ENCODE measurements at regions not wholly inside any gene's neighbourhood (a gene's known extent, or its start where the extent isn't known, plus 50 kb on each side); places are given as distances from the start of the nearest gene placed in this dataset.
"Not testable (repeated sequence)": the region's sequence is repeated elsewhere in the genome, so short reads cannot be mapped to it uniquely, and the experiment has no call there.

DNA sequence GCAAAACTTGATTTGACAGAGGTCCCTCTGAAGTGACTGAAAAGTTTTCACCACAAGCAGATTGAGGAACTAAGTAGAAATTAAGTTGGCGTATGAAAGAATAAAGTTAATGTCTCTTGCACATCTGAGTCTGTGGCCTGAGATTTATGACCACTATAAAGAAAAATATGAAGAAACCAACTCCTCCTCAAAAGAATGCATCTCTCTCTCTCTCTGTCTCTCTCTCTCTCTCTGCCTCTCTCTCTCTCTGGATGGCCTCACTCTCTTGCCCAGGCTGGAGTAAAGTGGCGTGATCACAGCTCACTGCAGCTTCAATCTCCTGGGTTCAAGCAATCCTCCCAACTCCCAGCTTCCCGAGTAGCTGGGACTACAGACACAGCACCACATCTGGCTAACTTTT is 55.2 kb downstream of the RPL22L1 start:
- DNase-seq: no peak

DNA sequence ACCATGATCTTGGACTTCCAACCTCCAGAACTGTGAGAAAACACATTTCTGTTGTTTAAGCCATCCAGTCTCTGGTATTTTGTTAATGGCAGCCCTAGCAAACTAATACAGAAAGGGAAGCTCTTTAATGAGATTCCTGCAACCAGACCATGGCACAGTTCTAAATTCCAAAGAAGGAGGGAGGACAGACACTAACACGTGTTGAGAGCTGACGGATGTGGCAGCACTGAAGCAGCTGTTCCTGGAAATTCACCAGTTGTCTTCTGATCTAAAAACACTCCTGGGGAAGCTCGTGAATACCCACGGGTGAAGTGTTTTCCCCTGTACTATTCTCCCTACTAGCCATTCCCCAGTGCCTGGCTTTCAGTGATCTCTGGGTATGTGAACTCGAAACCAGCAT is 56.7 kb downstream of the RPL22L1 start:
- DNase-seq: no peak

DNA sequence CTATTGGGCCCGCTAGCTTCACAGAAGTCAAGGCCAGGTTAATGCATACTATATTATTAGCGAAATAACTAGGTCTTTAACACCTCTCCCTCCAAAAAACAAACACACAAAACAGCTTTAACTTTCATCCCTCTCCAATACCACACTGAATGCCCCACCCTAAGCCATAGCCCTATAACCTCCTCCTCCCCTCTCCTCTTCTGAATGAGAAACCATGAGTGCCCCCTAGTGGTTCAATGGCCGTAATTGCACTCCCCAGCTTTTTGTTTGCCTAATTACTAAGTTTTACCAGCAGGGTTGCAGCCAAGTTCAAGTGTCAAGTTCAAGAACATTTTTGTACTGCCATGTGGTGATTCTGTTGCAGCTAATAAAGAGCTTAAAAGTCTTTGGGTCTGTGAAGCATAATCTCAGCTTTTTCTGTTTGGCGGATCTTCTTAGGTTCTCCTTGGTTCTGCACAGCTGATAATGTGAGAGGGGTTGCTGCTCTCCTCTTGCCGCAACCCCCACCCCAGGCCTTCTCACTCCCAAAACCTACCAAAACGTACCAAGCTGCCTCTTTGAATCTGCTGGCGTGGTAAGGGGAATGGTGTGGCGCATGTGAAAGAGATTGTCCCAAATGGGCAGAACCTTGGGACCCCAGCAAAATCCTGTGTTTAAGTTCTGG is 57.9 kb downstream of the RPL22L1 start:
- DNase-seq: peak; percentile 57 to 94

DNA sequence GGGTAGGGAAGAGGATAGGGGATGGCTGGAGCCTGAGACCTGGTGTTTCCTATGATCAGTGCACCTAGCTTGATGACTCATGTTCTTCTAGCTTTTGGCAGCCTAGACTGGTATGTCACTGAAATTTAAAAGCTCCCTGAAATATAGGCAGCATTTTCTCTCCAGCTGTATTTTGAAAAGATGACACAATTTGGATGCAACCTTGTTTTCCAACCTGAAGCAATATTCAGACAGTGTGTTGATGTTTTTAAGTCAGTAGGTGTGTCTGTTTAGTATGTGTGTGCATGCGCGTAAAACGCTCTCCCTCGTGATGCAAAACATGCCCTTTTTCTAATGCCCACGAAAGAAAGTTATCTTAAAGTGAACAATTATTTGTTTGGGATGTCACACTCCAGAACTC is 58.5 kb downstream of the RPL22L1 start:
- DNase-seq: no peak

DNA sequence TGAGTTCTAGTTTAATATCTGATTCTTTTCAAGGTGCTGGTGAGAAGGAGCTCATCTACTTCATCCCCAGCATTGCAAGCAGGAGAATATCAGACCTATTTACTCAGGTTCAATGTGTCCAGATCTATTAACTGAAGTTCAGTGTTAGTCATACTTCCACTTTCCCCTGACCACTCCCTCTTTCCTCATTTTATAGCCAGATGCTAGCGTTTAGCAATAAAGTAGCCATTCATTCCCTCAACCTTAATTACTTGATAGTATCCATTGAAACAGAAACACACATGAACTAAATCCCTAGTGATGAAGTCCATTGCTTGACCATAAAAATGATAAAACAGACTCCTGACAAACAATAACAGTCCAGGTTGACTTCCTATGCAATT is 60.0 kb downstream of the RPL22L1 start:
- no peak for DNase-seq

DNA sequence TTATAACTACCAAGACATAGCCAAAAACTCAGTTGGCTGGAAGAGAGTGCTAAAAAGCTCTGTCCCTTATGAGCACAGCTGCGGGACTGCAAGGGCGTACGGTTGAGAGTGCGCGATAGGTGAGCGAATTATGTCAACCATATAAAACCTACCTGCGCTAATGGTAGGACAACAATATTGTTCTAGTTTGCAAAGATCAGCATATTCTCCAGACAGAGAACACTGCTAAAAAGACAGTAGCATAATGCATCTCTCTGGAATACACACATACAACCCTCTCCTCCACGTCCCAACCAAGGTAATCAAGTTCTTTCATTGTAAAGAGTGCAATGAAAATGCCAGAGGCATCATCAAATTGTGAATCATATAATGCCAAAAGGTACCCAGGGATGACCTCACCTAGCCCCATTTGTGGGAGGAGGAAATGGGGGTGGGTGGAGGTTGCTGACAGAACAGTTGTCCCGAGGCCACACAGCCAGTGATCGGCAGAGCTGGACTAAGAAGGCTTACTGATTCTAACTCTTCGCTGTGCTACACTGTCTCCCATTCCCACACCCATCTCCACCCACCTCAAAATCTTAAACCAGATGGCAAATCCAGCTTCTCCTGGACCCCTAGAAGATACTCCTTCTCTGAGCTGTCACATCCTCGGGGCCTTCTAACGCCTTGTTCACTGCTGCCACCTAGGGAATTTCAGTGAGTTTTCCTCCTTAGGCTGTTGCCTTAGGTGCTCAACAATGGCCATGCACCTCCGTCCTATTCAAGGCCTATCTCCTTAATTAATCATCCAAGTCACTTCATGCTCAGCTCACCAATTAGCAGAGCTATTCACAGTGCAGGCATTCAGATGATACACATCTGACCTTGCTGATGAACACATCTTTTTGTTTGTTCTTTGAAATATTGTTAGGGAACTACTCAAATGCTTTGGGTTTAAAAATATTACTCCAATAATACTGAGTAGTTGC is 60.7 kb downstream of the RPL22L1 start:
- peak in 1 of 2 donors; percentile 4 for DNase-seq

DNA sequence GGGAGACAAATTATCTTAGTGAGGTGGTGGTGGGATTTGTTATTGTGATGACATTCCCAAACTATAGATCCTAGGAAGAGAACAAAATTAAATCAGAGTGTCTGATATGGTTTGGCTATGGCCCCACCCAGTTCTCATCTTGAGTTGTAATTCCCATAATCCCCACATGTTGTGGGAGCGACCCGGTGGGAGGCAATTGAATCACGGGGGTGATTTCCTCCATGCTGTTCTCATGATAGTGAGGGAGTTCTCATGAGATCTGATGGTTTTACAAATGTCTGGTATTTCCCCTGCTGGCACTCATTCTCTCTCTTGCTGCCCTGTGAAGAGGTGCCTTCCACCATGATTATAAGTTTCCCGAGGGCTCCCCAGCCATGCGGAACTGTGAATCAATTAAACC is 62.0 kb downstream of the RPL22L1 start:
- DNase-seq: no peak

DNA sequence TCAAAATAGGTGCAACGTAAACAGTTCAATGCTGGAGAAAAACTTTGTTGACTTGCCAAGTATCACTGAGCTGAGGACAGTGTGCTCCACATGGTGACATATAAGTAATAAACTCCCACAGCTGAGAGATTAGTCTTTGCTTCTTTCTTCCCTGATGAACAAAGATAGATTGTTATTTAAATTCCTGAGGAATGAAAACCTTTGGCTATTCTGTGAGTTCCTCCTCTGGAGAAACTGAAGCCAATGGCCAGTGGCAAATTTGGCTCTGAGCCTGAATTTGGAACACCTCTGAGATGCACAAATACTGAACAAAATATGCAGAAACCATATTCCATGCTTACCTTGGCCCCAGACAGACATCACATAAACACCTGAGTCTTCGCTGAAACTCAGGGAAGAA is 63.3 kb downstream of the RPL22L1 start:
- DNase-seq: no peak

DNA sequence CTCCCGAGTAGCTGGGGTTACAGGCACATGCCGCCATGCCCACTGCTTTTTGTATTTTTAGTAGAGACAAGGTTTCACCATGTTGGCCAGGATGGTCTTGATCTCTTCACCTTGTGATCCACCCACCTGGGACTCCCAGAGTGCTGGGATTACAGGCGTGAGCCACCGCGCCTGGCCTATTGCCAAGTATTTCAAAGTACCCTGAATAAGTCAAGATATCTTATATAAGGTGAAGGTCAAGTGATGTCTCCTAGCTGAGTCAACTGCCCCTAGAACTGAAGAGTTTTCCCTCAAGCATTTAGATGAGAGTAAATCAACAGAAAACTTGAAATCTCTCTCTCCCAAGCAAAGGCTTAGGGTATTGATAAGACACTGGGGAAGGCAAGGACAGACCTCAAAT is 63.9 kb downstream of the RPL22L1 start:
- DNase-seq: no peak

DNA sequence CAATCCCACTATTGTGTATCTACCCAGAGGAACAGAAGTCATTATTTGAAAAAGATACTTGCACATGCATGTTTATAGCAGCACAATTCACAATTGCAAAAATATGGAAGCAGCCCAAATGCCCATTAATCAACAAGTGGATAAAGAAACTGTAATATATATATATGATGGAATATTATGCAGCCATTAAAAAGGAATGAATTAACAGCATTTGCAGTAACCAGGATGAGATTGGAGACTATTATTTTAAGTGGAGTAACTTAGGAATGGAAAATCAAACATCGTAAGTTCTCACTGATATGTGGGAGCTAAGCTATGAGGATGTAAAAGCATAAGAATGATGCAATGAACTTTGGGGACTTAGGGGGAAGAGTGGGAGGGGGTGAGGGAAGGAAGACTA is 64.7 kb downstream of the RPL22L1 start:
- DNase-seq: not testable (repeated sequence)

DNA sequence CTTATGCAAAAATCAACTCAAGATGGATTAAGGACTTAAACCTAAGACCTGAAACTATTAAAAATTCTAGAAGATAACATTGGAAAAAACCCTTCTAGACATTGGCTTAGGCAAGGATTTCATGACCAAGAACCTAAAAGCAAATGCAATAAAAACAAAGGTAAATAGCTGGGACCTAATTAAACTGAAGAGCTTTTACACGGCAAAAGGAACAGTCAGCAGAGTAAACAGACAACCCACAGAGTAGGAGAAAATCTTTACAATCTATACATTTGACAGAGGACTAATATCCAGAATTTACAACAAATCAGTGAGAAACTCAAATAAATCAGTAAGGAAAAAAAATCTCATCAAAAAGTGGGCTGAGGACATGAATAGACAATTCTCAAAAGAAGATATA is 65.4 kb downstream of the RPL22L1 start:
- DNase-seq: not testable (repeated sequence)

DNA sequence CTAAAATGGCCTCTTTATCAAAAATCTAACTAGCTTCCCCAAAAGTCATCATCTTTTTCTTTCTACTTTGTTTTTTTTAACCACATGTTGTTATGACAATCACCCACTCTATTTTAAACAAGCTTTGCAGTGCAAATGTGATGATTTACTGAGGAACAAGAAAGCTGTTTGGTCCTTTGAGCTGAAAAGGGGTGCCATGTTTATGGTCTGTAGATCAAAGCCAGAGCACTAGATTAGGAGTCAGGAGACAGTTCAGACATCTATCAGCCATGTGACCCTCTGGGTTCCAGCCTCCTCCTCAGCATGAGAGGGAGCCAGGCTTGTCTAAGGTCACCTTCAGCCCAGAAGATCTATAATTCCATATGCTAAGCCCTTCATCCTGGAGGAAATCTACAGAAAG is 65.9 kb downstream of the RPL22L1 start:
- no peak for DNase-seq

DNA sequence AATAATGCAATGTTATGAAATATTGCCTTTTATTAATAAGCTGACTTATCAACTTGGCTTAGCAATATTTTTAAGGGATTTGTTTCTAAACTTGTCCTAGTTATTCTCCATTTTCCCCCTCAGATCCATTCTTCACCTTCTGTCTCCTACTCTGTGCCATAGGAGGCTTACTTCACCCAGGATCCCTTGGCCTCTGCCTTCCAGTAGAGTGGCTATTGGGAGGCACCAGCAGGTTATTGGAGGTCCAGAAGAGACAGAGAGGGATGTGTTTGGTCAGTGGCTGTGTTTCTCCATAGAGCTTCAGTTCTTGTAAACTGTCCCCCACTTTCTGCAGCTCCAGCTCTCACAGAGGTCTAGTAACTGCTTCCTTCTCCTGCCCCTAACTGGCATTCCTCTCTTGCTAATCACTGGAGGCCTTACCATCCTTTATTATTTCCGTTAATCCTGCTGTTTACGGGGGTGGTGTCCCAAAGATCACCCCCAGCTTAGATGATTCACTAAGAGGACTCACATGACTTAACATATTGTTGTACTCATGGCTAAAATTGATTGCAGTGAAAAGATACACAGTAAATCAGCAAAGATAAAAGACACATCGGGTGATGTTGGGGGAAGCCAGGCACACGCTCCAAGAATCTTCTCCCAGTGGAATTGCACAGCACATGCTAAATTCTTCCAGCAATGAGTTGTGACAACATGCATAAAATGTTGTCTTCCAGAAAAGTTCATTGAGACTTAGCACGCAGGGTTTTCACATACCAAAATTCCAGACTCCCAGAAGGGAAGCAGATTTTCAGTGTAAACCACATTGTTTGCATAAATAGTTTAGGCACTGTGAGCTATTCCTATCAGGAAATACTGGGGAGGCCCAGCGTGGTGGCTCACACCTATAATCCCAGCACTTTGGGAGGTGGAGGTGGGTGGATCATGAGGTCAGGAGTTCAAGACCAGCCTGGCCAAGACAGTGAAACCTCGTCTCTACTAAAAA is 67.5 kb downstream of the RPL22L1 start:
- no peak for DNase-seq

DNA sequence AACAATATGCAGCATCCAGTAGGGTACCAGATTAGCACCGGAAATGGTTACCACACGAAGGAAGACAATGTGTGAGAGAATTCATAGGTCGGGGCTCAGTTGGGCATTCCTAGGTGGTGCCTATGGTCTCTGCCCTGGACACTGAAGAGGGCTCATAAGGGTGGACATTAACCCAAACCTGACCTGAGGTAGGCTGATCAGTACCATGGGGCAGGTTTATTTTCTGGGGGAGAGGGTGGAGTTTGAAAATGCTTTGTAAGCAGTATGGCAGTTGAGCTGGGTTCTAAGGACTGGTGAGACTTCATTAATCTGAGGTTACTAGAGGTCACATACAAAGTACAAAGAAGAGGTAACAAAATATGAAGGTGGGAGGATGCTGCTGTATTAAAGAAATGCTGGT is 68.4 kb downstream of the RPL22L1 start:
- no peak for DNase-seq

DNA sequence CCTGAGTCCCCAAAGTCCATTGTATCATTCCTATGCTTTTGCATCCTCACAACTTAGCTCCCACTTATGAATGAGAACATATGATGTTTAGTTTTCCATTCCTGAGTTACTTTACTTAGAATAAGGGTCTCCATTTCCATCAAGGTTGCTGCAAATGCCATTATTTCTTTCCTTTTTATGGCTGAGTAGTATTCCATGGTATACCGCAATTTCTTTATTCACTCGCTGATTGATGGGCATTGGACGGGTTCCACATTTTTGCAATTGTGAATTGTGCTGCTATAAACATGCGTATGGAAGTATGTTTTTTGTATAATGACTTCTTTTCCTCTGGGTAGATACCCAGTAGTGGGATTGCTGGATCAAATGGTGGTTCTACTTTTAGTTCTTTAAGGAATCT is 69.7 kb downstream of the RPL22L1 start:
- not testable (repeated sequence) for DNase-seq

DNA sequence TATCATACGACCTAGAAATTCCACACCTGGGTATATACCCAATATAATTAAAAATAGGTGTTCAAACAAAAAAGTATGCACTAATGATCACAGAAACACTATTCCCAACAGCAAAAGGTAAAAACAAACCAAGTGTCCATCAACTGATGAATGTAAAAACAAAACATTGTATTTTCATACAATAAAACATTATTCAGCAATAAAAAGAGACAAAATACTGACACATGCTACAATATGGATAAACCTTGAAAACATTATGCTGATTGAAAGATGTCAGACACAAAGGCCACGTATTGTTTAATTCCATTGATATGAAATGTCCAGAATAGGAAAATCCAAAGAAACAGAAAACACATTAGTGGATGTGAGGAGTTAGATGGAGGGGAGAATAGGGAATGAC is 71.0 kb downstream of the RPL22L1 start:
- DNase-seq: no peak

DNA sequence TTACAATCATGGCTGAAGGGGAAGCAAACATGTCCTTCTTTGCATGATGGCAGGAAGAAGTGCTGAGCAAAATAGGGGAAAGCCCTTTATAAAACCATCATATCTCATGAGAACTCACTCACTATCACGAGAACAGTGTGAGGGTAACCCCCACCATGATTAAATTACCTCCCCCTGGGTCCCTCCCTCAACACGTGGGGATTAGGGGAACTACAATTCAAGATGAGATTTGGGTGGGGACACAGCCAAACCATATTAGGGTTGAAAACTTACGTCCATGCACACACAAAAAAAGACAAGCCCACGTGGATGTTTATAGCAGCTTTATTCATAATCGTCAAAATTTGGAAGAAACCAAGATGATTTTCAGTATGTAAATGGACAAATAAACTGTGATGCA is 72.3 kb downstream of the RPL22L1 start:
- no peak for DNase-seq

DNA sequence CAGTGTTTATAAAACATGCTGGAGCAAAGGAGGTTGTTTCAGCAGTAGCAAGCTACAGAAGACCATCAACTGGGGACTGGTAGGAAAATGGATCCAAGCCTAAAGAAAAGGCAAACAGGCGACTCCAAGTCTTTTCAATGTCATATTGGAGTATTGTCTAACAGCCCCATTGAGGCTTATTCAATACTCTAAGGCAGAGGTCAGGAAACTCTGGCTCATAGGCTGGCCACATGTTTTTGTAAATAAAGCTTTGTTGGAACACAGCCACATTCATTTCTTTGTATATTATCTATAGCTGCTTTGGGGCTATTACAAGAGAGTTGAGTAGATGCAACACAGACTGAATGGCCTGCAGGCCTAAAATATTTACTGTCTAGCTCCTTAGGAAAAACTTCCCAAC is 77.5 kb downstream of the RPL22L1 start:
- no peak for DNase-seq

DNA sequence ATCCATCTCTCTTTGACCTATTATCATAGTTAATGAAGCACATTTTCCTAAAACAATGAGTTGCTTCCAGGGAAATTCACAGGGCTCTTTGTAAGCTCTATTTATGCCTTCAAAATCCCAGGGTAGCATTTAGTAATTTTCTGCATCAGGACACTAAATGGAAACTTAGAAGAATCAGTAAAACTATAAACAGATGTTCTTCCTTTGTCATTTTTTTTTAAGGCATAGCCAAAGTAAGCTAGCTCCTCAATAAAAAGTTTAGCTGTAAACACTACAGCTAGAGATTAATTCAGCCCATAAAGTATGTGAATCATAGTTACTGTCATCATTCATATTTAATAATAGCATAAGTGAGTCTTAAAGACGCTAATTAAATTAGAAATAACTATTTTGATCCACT is 79.3 kb downstream of the RPL22L1 start:
- DNase-seq: no peak

DNA sequence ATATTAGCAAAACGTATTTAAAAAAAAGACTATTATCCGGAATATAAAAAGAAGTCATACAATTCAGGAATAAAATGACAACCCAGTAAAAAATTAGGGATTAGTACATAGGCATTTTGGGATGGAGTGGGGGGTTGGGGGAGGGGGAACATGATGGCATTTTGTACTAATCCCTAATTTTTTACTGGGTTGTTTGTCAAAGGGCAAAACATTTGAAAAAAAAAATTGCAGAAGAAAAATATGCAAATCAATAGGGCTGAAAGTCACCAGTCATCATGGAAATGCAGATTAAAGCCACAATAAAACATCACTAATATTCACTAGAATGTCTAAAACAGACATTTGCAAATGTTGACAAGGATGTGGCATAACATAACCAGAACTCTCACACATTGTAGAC is 82.5 kb downstream of the RPL22L1 start:
- no peak for DNase-seq

DNA sequence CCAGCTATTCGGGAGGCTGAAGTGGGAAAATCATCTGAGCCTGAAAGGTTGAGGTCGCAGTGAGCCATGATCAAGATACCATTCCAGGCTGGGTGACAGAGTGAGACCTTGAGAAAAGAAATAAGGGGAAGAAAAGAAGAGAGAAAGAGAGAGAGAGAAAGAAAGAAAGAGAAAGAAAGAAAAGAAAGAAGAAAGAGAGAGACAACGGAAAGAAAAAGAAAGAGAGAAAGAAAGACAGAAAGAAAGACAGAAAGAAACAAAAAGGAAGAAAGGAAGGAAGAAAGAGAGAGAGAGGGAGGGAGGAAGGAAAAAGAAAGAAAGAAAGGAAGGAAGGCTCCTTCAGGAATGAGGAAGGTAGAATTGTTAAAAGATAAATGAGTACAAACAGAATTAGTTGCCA is 84.5 kb downstream of the RPL22L1 start:
- DNase-seq: no peak

DNA sequence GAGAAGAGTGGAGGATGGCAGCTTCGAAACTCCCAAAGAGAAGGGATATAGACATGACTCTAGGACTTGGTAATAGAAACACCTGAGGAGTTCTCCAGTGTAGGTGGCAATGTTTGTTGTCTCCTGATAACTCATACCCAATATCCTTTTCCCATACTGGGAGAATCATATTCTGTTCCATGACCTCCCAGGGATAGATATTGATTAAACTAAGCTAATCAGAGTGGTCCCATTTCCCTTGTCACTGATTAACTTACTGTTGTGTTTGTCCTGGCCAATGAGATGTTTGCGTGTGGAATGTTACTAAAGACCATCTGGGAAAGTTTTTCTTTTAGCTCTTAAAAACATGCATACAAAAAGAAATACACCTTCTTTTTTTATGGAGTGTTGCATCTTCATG is 85.6 kb downstream of the RPL22L1 start:
- DNase-seq: no peak

DNA sequence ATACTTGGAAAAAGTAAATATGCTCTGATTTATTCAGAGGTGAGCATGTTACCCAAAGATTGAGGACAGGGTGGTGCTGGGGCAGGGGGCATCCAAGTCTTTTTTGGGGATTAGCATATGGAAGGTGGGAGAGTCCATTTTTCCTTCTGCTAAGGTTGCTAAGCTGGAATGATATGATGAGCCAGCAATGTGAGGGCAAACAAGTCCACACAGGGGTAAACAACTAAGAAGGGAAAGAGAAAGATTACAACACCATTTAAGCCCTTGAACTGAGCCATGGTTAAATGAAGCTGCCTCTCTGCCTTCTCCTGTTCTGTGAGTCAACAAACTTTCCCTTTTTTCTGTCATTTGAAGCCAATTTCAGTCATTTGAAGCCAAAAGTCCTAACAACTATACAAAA is 89.0 kb downstream of the RPL22L1 start:
- no peak for DNase-seq
